Progenitor cell of endocrine pancreas (in vitro differentiated cells): ENCODE measurements at regions not wholly inside any gene's neighbourhood (a gene's known extent, or its start where the extent isn't known, plus 50 kb on each side); places are given as distances from the start of the nearest gene placed in this dataset.

Experiments
- DNase-seq: peaks from one replicate; pipeline ENCODE4 v3.0.0; 2021; ENCODE audit warnings: low spot score; ENCODE audit not compliant: unreplicated experiment
- H3K27ac Mint-ChIP-seq: 2 replicates; pipeline ENCODE4 v1.8.0; 2021; ENCODE audit warnings: mild to moderate bottlenecking, moderate library complexity, mixed read lengths
- H3K27me3 Mint-ChIP-seq: 2 replicates; pipeline ENCODE4 v1.8.0; 2021; ENCODE audit warnings: mixed read lengths
- H3K36me3 Mint-ChIP-seq: 2 replicates; pipeline ENCODE4 v1.8.0; 2022; ENCODE audit warnings: mixed read lengths; ENCODE audit not compliant: insufficient read depth
- H3K4me1 Mint-ChIP-seq: 2 replicates; pipeline ENCODE4 v1.8.0; 2021; ENCODE audit warnings: low read depth, mixed read lengths
- H3K4me3 Mint-ChIP-seq: 2 replicates; pipeline ENCODE4 v1.8.0; 2021; ENCODE audit warnings: low read depth, mild to moderate bottlenecking, moderate library complexity, mixed read lengths
- H3K9me3 Mint-ChIP-seq: 2 replicates; pipeline ENCODE4 v1.8.0; 2021; ENCODE audit warnings: low read depth, mixed read lengths
- TF ChIP-seq, protein P1 (sequence below): fragments of 200-600 bp; sonication (generic); IDR thresholded peaks from one replicate; pipeline ENCODE4 v1.5.0; 2021; ENCODE audit warnings: antibody characterized with exemption, mild to moderate bottlenecking; ENCODE audit not compliant: unreplicated experiment

DNA sequence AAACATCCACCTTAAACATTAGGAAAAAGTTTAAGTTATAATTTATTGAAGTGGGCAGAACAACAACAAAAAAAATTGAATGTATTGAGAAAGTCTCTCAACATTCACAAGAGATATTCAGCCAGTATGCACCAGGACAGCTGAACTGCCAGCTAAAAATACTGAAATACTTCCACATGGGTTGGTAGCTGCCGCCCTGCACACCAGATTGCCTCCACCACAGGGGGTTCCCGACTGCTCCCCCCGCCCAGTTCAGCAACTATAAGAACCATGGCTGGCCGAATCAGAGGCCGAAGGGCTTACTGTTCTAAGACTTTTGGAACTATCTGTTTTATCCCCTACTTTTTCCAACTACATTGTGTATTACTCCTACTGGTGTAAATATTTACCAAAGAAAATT lies 150.0 kb upstream of the LRP1B start:
- no peaks in the 10 kb centered on the region for H3K27me3 Mint-ChIP-seq
- H3K4me3 Mint-ChIP-seq = no peak overlapping the region
- H3K4me1 Mint-ChIP-seq = no peaks in the 10 kb centered on the region
- DNase-seq = no peak
- peaks cover 4% of the 10 kb centered on the region for H3K9me3 Mint-ChIP-seq
- TF ChIP-seq, protein P1, sequence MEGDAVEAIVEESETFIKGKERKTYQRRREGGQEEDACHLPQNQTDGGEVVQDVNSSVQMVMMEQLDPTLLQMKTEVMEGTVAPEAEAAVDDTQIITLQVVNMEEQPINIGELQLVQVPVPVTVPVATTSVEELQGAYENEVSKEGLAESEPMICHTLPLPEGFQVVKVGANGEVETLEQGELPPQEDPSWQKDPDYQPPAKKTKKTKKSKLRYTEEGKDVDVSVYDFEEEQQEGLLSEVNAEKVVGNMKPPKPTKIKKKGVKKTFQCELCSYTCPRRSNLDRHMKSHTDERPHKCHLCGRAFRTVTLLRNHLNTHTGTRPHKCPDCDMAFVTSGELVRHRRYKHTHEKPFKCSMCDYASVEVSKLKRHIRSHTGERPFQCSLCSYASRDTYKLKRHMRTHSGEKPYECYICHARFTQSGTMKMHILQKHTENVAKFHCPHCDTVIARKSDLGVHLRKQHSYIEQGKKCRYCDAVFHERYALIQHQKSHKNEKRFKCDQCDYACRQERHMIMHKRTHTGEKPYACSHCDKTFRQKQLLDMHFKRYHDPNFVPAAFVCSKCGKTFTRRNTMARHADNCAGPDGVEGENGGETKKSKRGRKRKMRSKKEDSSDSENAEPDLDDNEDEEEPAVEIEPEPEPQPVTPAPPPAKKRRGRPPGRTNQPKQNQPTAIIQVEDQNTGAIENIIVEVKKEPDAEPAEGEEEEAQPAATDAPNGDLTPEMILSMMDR = no peak
- no peaks in the 10 kb centered on the region for H3K36me3 Mint-ChIP-seq
- H3K27ac Mint-ChIP-seq = no peak overlapping the region

DNA sequence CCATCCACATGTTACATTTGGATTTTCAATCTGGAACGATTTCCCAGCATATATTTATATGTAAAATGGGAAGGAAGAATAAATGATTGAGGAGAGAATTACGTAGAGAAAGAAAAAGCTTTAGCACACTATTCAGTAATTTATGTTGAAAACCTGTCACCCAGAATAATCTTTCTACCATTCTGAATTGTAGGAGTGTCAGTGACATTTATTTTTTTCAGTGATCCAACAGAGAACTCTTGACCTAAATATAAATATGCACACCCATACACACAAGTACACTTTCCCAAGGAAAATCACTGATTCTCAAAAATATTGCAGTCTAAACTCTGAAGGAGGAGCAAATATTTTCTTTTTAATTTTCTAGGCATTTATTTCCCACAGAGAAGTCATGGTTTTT lies 140.2 kb upstream of the LRP1B start:
- TF ChIP-seq, protein P1 = no peak
- DNase-seq = no peak
- Mint-ChIP-seq H3K4me1 (no peaks in the 10 kb centered on the region), H3K4me3 (no peak overlapping the region), H3K36me3 (no peaks in the 10 kb centered on the region), H3K27me3 (no peaks in the 10 kb centered on the region), H3K9me3 (no peaks in the 10 kb centered on the region), H3K27ac (no peak overlapping the region)

DNA sequence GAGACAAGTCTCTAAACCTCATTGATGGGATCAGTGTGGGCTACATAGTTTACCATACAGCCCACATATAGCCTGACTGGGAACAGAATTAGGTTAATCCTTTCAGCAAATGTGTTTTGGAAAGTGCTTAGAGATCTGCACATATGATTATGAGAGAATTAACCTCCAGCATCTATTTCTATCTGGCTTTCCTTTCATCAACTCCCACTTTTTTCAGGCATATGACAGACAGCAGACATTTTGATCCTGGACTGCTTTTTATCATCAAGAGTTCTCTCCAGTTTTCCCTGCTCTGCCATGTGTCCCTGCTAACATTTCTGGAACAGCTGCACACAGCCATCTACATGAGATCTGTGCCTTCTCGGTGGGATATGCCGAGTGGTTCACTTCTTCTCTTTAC lies 139.5 kb upstream of the LRP1B start:
- Mint-ChIP-seq H3K27me3 (no peaks in the 10 kb centered on the region), H3K27ac (no peak overlapping the region), H3K9me3 (no peaks in the 10 kb centered on the region), H3K4me3 (no peak overlapping the region), H3K36me3 (no peaks in the 10 kb centered on the region), H3K4me1 (no peaks in the 10 kb centered on the region)
- DNase-seq = no peak
- TF ChIP-seq, protein P1 = no peak

DNA sequence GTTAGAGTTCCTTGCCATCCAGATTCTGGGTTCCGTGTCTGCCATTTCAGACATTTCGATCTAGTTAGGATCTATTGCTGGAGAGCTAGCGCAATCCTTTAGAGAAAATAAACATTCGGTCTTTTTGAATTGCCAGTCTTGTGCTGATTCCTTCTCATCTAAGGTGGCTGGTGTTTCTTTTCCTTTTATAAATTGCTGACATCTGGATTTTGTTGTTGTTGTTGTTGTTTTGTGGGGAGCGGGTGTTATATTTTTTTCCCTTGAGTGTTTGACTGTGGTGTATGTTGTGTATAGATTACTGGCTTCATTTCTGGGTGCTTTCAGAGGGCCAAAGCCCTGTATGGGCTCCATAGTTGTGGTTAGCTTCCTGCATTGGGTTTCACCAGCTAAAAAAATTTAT lies 128.5 kb upstream of the LRP1B start:
- Mint-ChIP-seq H3K4me1 (no peaks in the 10 kb centered on the region), H3K36me3 (no peaks in the 10 kb centered on the region), H3K27ac (no peak overlapping the region)

DNA sequence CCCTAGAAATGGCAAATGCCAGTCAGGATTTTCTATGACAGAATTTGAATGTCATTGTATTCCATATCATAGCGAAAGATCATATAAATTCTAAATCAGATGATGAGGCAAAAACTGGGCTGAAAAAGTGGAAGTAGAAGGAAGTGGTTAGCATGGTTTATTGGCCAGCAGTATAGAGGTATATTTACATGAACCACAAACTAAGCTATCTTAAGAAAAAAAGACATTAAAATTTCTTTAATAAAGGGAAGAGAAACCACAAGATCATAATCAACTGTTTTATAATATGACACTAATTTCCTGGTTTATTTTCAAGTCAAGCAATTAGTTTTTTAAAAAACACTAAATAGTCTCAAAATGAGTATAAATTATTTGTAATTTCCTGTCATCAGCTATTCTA lies 123.2 kb upstream of the LRP1B start:
- Mint-ChIP-seq H3K9me3 (peaks cover 8% of the 10 kb centered on the region), H3K4me1 (no peaks in the 10 kb centered on the region), H3K27me3 (no peaks in the 10 kb centered on the region), H3K4me3 (no peak overlapping the region), H3K27ac (no peak overlapping the region), H3K36me3 (no peaks in the 10 kb centered on the region)
- TF ChIP-seq, protein P1 = no peak
- DNase-seq = no peak

More for the DNA sequence above, 128.5 kb upstream of the LRP1B start:
- no peaks in the 10 kb centered on the region for H3K27me3 Mint-ChIP-seq
- H3K4me3 Mint-ChIP-seq = no peak overlapping the region
- TF ChIP-seq, protein P1 = no peak
- no peak for DNase-seq
- peaks cover 8% of the 10 kb centered on the region for H3K9me3 Mint-ChIP-seq
